Effector memory CD8-positive, alpha-beta T cell (primary cell): ENCODE measurements at regions not wholly inside any gene's neighbourhood (a gene's known extent, or its start where the extent isn't known, plus 50 kb on each side); places are given as distances from the start of the nearest gene placed in this dataset.

Experiments
- ATAC-seq: fragments of 150-1000 bp; cut with Tn5 transposase; replicated peaks from 2 replicates; pipeline ENCODE4 v1.10.0; 2021; ENCODE audit warnings: mild to moderate bottlenecking, moderate library complexity
- DNase-seq, 3 experiments: peaks; one replicate each; pipeline ENCODE4 v3.0.0; 2021
- H3K27ac Mint-ChIP-seq, 2 donors: one replicate each; pipeline ENCODE4 v1.8.0; 2022; ENCODE audit warnings: mild to moderate bottlenecking in 2 of 2, mixed read lengths in 2 of 2, moderate library complexity in 2 of 2
- H3K27me3 Mint-ChIP-seq, 2 donors: one replicate each; pipeline ENCODE4 v1.8.0; 2022; ENCODE audit warnings: mixed read lengths in 2 of 2
- H3K36me3 Mint-ChIP-seq: one replicate; pipeline ENCODE4 v1.8.0; 2022; ENCODE audit warnings: mild to moderate bottlenecking, moderate library complexity, mixed read lengths; ENCODE audit not compliant: insufficient read depth
- H3K4me1 Mint-ChIP-seq, 2 donors: one replicate each; pipeline ENCODE4 v1.8.0; 2022; ENCODE audit warnings: low read depth in 2 of 2, mixed read lengths in 2 of 2
- H3K4me3 Mint-ChIP-seq, 2 donors: one replicate each; pipeline ENCODE4 v1.8.0; 2022; ENCODE audit warnings: mild to moderate bottlenecking in 2 of 2, mixed read lengths in 2 of 2, moderate library complexity in 2 of 2
- H3K9me3 Mint-ChIP-seq, 2 donors: one replicate each; pipeline ENCODE4 v1.8.0; 2022; ENCODE audit warnings: mixed read lengths in 2 of 2

DNA sequence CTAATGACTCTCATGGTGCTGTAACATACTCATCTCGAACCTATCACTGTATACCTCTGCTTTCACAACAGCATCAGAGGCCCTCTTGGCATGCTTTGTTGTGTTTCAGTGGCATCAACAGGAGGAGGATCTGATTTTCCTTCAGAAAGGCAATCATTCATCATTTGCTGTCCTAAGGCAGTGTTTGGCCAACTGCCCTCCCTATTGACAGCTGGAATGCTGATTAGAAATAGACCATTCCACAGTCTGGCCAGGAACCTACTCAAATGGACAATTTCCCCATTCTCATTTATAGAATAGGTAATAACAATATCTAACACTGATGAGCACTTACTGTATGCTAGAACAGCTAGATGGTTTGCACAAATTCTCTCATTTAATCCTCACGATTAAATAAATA, 310.6 kb upstream of the PTBP2 start:
- Mint-ChIP-seq H3K9me3 (peaks cover 6 to 10% of the 10 kb centered on the region in 2 donors), H3K27ac (no peak overlapping the region), H3K4me3 (no peak overlapping the region), H3K27me3 (no peaks in the 10 kb centered on the region), H3K36me3 (peaks cover 3% of the 10 kb centered on the region), H3K4me1 (no peaks in the 10 kb centered on the region)
- DNase-seq (no peak), ATAC-seq (no peak)

DNA sequence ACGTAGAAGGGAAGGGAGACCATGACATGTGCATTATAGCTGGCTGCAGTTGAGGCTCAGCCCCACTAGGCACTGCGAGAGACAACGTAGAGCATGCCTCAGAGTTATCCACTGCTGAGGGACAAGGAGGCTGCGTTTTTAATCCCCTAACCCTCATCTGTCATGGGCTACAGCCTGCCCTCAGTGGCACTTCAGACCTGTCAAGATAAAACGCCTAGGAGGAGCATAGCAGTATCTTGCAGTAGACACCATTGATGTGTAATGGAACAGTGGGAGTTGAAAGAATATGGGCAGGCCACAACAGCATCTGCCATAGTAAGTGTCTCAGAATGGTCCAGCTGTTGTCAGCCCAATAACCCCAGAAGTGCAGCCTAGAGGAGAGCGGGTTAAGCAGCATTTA, 307.0 kb upstream of the PTBP2 start:
- Mint-ChIP-seq H3K27ac (no peak overlapping the region), H3K4me3 (no peak overlapping the region), H3K36me3 (peaks cover 3% of the 10 kb centered on the region), H3K4me1 (no peaks in the 10 kb centered on the region), H3K27me3 (no peaks in the 10 kb centered on the region), H3K9me3 (peaks cover 0 to 3% of the 10 kb centered on the region in 2 donors)
- DNase-seq (no peak), ATAC-seq (no peak)

DNA sequence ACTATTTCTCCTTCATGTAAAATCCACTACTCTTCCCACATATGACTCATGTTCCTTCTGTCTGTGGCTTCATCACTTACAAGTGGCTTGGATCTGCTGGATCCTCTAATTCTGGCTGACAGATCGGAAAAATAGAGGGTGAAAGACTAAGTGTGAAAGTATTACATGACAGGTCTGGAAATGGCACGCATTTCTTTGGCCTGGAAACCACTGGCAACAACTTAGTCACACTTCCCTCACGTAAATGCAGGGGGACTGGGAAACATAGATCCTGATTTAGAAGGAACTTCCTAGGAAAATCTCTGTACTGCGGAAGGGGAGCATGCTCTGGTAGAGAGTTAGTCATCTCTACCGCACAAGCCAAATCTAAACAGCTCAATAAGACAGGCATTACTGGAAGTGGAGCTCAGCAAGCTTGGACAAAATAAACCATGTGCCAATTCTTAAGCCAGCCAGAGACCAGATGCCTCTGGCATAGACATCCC, 305.4 kb upstream of the PTBP2 start:
- H3K36me3 Mint-ChIP-seq = peaks cover 3% of the 10 kb centered on the region
- ATAC-seq (no peak), DNase-seq (no peak)
- H3K4me1 Mint-ChIP-seq = no peaks in the 10 kb centered on the region
- H3K4me3 Mint-ChIP-seq = no peak overlapping the region
- no peaks in the 10 kb centered on the region for H3K27me3 Mint-ChIP-seq
- H3K9me3 Mint-ChIP-seq = no peaks in the 10 kb centered on the region
- no peak overlapping the region for H3K27ac Mint-ChIP-seq

DNA sequence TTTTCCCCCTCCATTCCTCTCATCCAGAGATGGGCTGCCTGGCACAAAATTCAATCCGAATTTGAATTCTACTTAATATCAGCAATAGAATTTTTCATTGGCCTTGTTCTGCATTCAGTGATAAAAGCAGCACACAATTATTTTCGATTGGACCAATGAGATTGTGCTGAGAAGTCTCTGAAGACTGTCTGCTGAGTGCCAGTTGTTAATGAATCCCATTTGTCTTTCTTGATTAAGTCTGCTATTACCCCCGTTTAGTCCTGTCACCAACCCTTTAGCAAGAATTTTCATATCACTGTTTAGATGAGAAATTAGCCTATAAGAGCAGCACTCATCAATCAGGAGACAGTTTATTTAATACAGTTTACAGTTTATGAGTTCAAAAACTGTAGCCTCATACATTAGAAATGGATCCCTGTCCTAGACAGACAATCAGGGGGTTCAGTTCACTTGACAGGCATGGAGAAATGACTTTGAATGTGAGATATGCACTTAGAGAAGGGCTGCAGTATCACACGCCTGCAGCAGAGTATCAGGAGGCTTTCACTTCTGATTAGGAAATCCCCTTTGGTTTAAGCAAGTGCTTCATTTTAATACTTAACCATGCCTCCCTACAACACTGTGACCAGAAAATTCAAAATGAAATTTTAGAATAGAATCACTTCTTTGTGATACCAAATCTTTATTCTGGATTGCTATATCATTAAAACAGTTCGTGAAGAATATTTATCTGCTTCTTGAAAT, 304.7 kb upstream of the PTBP2 start:
- Mint-ChIP-seq H3K4me1 (no peaks in the 10 kb centered on the region), H3K27me3 (no peaks in the 10 kb centered on the region), H3K4me3 (no peak overlapping the region), H3K9me3 (no peaks in the 10 kb centered on the region), H3K27ac (no peak overlapping the region), H3K36me3 (peaks cover 3% of the 10 kb centered on the region)
- ATAC-seq (no peak), DNase-seq (no peak)

DNA sequence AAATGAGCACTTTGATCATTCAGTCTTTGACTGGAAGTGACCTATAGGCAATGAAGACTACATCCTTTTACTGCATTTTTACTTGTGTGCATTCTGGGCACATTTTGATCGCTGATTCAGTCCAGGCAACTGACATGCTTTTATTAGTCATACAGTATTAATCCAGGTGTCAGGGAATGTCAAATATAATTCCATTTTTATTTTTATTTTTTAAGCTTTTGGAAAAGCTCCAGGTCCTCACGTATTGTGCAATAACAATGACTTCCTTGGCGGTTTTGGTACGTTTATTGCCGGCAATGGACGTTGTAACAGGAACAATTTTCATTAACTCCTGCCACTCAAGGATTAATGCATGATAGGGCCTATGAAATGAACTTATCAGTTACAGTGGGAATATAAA, 302.6 kb upstream of the PTBP2 start:
- H3K4me1 Mint-ChIP-seq = no peaks in the 10 kb centered on the region
- peaks cover 3% of the 10 kb centered on the region for H3K36me3 Mint-ChIP-seq
- ATAC-seq = no peak
- H3K9me3 Mint-ChIP-seq = no peaks in the 10 kb centered on the region
- H3K4me3 Mint-ChIP-seq = no peak overlapping the region
- H3K27me3 Mint-ChIP-seq = no peaks in the 10 kb centered on the region
- H3K27ac Mint-ChIP-seq = no peak overlapping the region
- no peak for DNase-seq

GRCh38 chr1:96424877-96425276, 296.7 kb upstream of the PTBP2 start:
- no peak overlapping the region for H3K27ac Mint-ChIP-seq
- no peak overlapping the region for H3K4me3 Mint-ChIP-seq
- DNase-seq (no peak), ATAC-seq (no peak)
- no peaks in the 10 kb centered on the region for H3K27me3 Mint-ChIP-seq
- no peaks in the 10 kb centered on the region for H3K4me1 Mint-ChIP-seq
- H3K9me3 Mint-ChIP-seq = peaks cover 0 to 2% of the 10 kb centered on the region in 2 donors
- H3K36me3 Mint-ChIP-seq = no peaks in the 10 kb centered on the region

- Mint-ChIP-seq H3K9me3 (peaks cover 0 to 2% of the 10 kb centered on the region in 2 donors), H3K4me1 (no peaks in the 10 kb centered on the region), H3K4me3 (no peak overlapping the region), H3K27ac (peak overlapping the region in 1 of 2 donors; percentile 13), H3K27me3 (no peaks in the 10 kb centered on the region), H3K36me3 (no peaks in the 10 kb centered on the region)
- no peak for DNase-seq
- ATAC-seq = no peak
These were observed 296.0 kb upstream of the PTBP2 start for GRCh38 chr1:96425382-96426129.

- peaks cover 0 to 8% of the 10 kb centered on the region in 2 donors for H3K9me3 Mint-ChIP-seq
- DNase-seq = no peak
- no peaks in the 10 kb centered on the region for H3K4me1 Mint-ChIP-seq
- H3K36me3 Mint-ChIP-seq = no peaks in the 10 kb centered on the region
- no peak for ATAC-seq
- no peak overlapping the region for H3K27ac Mint-ChIP-seq
- H3K4me3 Mint-ChIP-seq = no peak overlapping the region
- H3K27me3 Mint-ChIP-seq = no peaks in the 10 kb centered on the region
These were observed 294.0 kb upstream of the PTBP2 start for GRCh38 chr1:96427616-96428015.

GRCh38 chr1:96445302-96445701, 276.3 kb upstream of the PTBP2 start:
- ATAC-seq = no peak
- DNase-seq = no peak
- H3K4me1 Mint-ChIP-seq = no peaks in the 10 kb centered on the region
- H3K27ac Mint-ChIP-seq = no peak overlapping the region
- no peaks in the 10 kb centered on the region for H3K27me3 Mint-ChIP-seq
- peaks cover 3 to 5% of the 10 kb centered on the region in 2 donors for H3K9me3 Mint-ChIP-seq
- H3K36me3 Mint-ChIP-seq = no peaks in the 10 kb centered on the region
- H3K4me3 Mint-ChIP-seq = no peak overlapping the region

DNA sequence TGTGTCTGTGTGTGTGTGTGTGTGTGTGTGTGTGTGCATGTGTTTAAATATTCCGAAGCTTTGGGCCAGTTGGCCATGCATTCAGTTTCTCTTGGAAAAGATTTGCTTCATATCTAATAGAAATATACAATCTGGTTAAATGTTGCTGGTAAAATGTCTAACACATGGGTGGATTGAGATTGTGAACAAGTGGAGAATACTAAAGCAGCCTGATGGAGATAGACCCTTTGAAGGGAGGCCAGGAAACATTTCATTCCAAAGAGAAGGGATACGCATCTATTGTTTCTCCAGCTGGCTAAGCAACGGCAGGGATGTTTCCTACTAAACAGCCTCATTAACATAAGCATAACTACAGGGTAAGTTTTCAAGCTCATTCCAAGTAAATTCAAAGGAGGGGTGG, 257.5 kb upstream of the PTBP2 start:
- Mint-ChIP-seq H3K9me3 (no peaks in the 10 kb centered on the region), H3K4me3 (no peak overlapping the region), H3K36me3 (no peaks in the 10 kb centered on the region), H3K27ac (no peak overlapping the region), H3K27me3 (no peaks in the 10 kb centered on the region), H3K4me1 (no peaks in the 10 kb centered on the region)
- DNase-seq (no peak), ATAC-seq (no peak)

DNA sequence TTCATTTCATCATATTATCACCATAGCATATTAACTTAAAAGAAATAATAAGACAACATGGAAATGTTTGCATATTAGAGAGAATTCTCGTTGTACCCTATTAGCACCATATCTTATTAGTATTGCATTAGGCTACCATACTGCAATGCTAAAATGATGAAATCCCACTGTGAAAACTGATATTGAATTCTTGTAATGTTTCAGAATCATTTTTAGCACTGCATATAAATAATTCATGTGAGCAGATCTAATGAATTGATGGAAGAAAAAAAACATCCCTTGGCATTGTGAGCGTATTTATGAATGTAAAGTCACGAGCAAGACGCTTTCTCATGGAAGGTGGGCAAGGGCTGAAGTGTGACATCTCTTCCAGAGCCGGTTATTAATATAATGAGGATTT, 257.1 kb upstream of the PTBP2 start:
- Mint-ChIP-seq H3K9me3 (no peaks in the 10 kb centered on the region), H3K27me3 (no peaks in the 10 kb centered on the region), H3K36me3 (no peaks in the 10 kb centered on the region), H3K4me1 (no peaks in the 10 kb centered on the region), H3K4me3 (no peak overlapping the region), H3K27ac (no peak overlapping the region)
- DNase-seq = no peak
- ATAC-seq = no peak

- Mint-ChIP-seq H3K27me3 (no peaks in the 10 kb centered on the region), H3K36me3 (no peaks in the 10 kb centered on the region), H3K9me3 (no peaks in the 10 kb centered on the region), H3K4me3 (no peak overlapping the region), H3K4me1 (no peaks in the 10 kb centered on the region), H3K27ac (no peak overlapping the region)
- DNase-seq (no peak), ATAC-seq (no peak)
These were observed 256.6 kb upstream of the PTBP2 start for GRCh38 chr1:96464991-96465390.

DNA sequence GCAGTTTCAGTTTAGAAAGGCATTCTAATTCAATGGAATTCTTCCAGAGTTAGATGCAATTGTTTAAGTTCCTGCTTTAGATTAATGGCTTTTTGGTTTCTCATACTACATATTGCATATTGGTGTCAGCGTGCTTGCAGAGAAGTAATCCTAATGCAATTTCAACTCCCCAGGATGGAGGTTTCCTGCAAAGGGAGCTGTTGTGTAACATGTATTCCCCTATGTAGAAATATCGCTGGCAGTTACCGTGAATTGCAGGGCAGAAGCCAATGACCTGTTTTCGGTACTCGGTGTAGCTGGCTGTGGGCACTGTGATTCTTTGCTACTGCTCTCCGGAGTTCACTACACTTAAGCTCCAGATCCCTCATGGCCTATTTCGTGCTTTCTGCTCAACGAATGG, 256.1 kb upstream of the PTBP2 start:
- H3K4me1 Mint-ChIP-seq = no peaks in the 10 kb centered on the region
- H3K9me3 Mint-ChIP-seq = no peaks in the 10 kb centered on the region
- H3K36me3 Mint-ChIP-seq = no peaks in the 10 kb centered on the region
- H3K4me3 Mint-ChIP-seq = no peak overlapping the region
- ATAC-seq = no peak
- H3K27me3 Mint-ChIP-seq = no peaks in the 10 kb centered on the region
- no peak for DNase-seq
- H3K27ac Mint-ChIP-seq = no peak overlapping the region

DNA sequence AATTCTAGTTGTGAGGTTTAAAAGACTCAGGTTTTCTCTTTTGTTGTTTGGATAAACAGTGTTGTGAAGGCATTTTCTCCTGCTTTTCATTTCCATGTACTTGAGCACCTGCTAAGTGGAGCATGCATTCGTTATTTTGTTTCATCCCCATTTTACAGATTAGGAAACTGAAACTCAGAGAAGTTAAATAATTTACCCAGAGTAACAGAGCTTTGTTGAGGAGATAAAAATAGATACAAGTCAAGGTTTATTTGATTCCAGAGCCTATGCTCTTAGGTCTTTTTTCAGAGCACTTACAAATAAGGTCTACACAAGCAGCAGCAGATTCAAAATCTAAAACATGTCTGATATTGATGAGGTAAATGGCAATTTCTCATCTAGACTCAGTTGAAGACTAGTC, 254.7 kb upstream of the PTBP2 start:
- Mint-ChIP-seq H3K36me3 (no peaks in the 10 kb centered on the region), H3K4me3 (no peak overlapping the region), H3K27ac (no peak overlapping the region), H3K9me3 (no peaks in the 10 kb centered on the region), H3K27me3 (no peaks in the 10 kb centered on the region), H3K4me1 (no peaks in the 10 kb centered on the region)
- ATAC-seq (no peak), DNase-seq (no peak)
